Endothelial cell of umbilical vein (primary cell): ENCODE measurements at regions not wholly inside any gene's neighbourhood (a gene's known extent, or its start where the extent isn't known, plus 50 kb on each side); places are given as distances from the start of the nearest gene placed in this dataset.

Experiments
- CTCF ChIP-seq, 2 donors: IDR thresholded peaks; 1 replicate in 1 of 2; 2 replicates in 1 of 2; pipeline ENCODE4 v1.5.1; 2011; ENCODE audit warnings: low read length in 2 of 2, mild to moderate bottlenecking in 2 of 2, moderate library complexity in 2 of 2, control low read depth in 1 of 2, inconsistent platforms in 1 of 2, low read depth in 1 of 2; ENCODE audit not compliant: insufficient read depth in 1 of 2; ENCODE audit errors: extremely low read depth in 1 of 2
- EZH2 ChIP-seq: IDR thresholded peaks from 2 replicates; pipeline ENCODE4 v1.6.1; 2012; ENCODE audit warnings: borderline replicate concordance, low read depth, mild to moderate bottlenecking, moderate library complexity, low read length, inconsistent platforms; ENCODE audit not compliant: severe bottlenecking
- FOS ChIP-seq: IDR thresholded peaks from 2 replicates; pipeline ENCODE4 v1.6.1; 2011; ENCODE audit warnings: mild to moderate bottlenecking, low read length, moderate library complexity, borderline replicate concordance; ENCODE audit not compliant: insufficient read depth
- POLR2A ChIP-seq: IDR thresholded peaks from 2 replicates; pipeline ENCODE4 v1.6.1; 2012; ENCODE audit warnings: low read depth, mild to moderate bottlenecking, control low read depth, low read length
- POLR2AphosphoS5 ChIP-seq: IDR thresholded peaks from 2 replicates; pipeline ENCODE4 v1.6.1; 2012; ENCODE audit warnings: low read depth, mild to moderate bottlenecking, control low read depth, low read length, moderate library complexity; ENCODE audit not compliant: insufficient read depth

DNA sequence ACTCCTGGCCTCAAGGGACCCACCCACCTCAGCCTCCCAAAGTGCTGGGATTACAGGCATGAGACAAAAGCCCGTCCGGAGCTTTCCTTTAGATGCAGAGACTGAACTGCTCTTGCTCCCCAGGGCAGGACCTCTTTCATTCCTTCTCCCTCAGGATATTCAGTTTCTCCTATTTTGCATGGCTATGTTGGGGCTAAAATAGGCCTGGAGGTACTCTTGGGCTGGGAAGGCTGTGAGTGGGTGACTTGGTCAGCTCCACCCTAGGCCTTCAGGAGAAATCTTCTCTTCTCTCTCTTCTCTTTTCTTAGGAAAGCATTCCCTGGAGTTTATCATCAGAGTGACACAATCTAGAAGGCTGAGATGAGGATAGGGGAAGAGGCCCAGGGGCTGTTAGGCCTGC lies 126.4 kb downstream of the LRRC70 start:
- TF ChIP-seq POLR2A (no peak), CTCF (IDR thresholded peaks at IDR 0.05; ENCODE audit: extremely low read depth in 1 of 2, insufficient read depth in 1 of 2, low read depth in 1 of 2, low read length in 2 of 2) (no peak), EZH2 (no peak), POLR2AphosphoS5 (no peak), FOS (no peak)
